ENCODE measurements at regions not wholly inside any gene's neighbourhood (a gene's known extent, or its start where the extent isn't known, plus 50 kb on each side); places are given as distances from the start of the nearest gene placed in this dataset.
"Not testable (repeated sequence)": the region's sequence is repeated elsewhere in the genome, so short reads cannot be mapped to it uniquely, and the experiment has no call there.

DNA sequence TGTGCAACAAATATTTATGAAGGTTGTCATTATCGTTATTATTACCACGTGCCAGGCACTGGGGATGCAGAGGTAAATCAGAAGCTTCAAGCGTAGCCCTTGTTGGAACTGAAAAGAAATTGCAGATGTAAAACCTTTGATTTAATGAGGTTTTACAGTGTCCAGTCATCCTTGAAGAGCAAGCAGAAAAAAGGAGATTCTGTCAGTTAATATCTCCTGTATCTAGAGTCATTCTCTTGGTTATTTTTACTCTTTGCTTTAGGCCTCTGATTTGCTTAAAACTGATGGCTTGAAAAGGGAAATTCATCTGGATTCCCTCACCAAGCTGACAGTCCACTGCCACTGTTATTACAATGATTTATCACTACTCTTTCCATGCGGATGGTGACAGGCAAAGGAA lies 179.3 kb downstream of the GALC start:
- DNase-seq, result no peak

GRCh38 chr14:87813211-87813610 lies 179.8 kb downstream of the GALC start:
- DNase-seq, result no peak

GRCh38 chr14:87811246-87811645 lies 181.7 kb downstream of the GALC start:
- DNase-seq, result no peak

DNA sequence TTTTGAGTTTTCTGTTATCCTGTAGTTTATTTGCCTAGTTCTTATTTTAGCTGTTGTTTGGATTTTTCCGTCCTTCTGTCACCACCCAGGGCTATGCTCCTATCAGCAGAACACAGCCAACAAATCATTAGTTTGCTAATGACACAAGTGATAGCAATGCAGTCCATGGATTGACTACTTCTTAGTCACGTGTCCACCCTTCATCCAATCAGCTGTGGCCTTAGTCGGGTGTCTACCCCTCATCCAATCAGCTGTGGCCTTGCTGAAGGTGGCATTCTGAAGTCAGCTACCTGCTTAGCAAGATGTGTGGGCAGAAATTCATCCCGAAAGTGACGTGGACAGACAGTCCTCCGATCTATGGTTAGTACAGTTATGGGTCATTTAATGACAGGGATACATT lies 182.3 kb downstream of the GALC start:
- DNase-seq, result no peak

DNA sequence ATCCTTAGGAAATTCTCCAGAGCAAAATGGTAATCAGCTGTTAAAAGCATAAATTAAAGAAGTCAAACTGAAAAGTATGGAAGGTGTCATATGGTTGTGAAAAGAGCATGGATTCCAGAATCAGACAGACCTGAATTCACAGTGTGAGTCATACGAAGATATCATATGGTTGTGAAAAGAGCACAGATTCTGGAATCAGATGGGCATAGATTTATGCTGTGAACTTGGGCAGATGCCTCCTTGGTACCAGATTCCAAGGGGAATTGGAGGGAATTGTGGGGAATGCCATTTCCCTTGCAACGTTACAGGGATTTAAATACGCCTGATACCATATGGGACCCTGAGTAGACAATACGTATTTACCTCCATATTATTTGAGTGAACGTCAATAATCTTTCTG lies 183.7 kb downstream of the GALC start:
- DNase-seq, result no peak

- DNase-seq, result no peak
These were observed 187.7 kb downstream of the GALC start for GRCh38 chr14:87805315-87805723.

GRCh38 chr14:87800216-87800615 lies 192.8 kb downstream of the GALC start:
- DNase-seq, result no peak

GRCh38 chr14:87799400-87799799 lies 193.6 kb downstream of the GALC start:
- DNase-seq, result no peak

DNA sequence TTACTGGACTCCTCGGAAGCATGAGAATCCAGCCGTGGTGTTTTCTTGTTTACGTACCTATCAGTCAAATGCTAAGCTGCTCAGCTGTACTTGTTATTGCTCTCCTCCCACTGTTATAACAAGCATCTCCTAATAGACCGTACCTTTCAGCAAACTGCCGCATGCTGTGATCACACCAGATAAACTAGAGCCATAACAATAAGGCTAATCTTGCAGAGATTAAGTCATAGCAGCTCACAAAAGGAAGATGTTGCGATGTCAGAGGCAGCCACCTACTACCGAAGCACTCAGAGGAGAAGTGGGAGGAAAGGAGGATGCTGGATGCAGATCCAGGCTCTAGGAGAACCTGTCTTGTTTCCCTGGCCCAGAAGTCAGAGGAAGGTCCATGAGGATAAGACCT lies 196.0 kb downstream of the GALC start:
- peak; percentile 56 for DNase-seq

DNA sequence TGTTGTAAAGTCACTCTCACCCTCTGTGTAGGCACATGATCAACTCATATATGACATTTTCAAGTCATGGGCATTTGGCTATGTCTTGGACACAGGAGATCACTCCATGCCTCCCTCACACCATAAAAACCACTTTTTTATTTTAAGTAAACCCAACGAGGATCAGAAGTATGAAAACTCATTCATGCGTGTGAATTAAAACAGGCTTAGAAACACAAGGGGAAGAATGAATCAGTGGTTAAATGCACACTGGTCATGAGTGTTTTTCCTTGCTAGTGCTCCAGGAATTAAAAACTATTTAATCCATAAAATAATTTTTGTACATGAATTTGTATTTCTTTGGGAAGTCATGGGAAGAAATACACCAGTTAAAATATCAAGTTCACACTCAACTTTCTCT lies 198.4 kb downstream of the GALC start:
- DNase-seq, result no peak

DNA sequence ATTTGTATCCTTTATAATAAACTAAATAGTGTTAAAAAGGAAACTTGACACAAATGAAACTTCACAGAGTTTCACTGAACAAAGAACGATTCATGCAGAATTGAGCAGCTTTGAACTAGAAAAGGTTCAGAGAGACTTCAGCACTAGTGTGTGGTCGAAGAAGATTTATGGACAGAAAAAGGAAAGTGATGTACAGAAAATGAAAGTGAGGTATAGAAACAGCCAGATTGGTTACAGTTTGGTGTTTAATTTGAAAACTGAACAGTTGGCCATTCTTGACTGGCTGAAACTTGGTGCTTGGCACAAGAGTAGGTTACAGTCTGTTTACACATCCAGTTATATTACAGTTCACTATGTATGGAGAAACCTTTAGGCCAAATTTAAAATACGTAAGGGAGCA lies 207.1 kb downstream of the GALC start:
- no peak for DNase-seq

- no peak for DNase-seq
These were observed 208.6 kb downstream of the GALC start for GRCh38 chr14:87784386-87784785.

GRCh38 chr14:87783071-87783470 lies 209.9 kb downstream of the GALC start:
- no peak for DNase-seq

GRCh38 chr14:87772854-87773253 lies 220.1 kb downstream of the GALC start:
- DNase-seq, result no peak

DNA sequence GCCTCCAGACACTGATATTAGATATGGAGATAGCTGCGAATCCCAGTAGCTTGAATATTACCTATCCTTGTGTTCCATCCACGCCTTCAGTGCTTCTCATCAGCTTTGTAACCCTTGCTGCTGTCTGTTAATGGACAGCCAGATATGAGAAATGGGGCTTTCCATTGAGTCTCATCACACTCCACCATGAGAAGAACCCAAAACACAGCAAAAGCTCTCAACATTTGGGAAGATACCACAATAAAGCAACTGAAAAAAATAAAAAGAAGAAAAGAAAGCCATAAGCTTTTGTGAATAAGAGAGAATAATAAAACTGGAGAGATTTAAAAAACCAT lies 225.4 kb downstream of the GALC start:
- no peak for DNase-seq

- no peak for DNase-seq
These were observed 234.1 kb downstream of the GALC start for GRCh38 chr14:87758876-87759275.

DNA sequence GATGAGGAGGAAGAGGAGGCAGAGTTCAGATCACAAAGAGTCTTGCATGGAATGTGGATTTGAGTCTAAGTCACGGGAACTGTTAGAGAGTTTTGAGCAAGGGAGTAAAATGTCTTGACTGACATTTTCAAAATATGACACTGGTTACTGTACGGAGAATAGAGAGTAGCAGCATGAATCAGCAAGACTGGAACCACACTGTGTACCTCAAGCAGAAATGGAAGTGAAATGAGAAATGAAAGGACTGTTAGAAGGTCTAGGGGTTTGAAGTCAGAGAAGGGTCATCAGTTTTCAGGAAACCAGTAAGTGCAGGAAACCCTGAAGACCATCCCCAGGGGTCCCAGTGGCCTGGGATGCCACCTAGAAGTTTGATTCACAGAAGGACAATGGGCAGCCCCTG lies 236.3 kb downstream of the GALC start:
- no peak for DNase-seq

DNA sequence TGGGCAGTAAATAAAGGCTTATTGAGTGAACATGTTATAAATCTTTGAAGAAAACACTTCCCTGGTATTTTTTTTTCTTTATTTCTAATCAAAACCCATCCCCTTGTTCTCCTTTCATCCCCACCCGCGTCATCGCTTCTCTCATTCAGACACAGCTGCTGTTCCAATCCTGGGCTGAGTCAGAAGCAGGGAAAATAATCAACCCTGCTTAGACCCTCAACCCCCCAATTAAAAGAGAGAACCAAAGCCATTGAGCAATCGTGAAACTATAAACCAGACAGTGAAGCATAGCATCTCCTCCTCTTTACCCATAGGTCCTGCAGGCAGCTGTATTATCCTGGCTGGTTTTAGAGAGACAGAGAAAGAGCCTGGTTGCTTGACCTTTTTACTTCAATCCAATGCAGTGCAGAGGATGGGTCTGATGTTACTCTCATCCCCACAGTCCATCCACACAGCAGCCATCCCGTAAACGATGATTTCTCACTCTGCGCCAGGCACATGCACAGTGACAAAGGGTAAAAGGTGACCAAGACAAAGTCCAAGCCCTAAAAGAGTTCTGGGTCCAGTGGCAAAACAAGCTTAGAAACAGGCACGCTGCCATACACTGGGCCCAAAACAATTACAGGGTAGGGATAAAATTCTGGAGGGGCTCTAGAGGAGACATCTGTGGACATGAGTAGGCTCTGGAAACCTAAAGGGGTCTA lies 238.3 kb downstream of the GALC start:
- DNase-seq, result no peak

GRCh38 chr14:87748558-87748957 lies 244.4 kb downstream of the GALC start:
- no peak for DNase-seq

DNA sequence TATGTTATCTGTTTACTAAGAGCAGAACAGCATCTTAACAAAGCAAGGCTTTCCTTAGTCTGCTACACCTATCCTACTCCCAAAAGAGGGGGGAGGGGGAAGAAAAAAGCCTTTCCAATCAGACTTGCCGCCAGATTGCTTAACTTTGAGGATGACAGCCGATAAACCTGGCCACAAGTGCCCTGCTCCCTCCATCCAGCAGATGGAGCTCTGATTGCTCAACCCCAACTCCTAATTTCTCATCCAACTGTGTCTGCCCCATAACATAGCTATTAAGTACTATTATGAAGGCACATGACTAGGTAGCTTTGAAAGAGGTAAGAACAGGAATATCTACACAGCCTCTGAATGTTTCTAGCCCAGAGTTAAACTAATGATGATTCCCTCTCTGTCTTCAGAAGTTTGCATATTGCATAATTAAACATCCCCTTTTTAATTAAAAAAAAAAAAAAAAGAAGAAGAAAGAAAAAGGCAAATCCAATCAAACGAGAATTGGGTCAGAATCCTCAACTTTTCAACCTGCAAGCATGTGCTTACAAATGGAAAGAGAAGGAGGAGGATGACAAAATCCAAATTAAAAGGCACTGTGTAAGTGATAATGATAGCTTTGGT lies 247.4 kb downstream of the GALC start:
- peak; percentile 1 for DNase-seq

DNA sequence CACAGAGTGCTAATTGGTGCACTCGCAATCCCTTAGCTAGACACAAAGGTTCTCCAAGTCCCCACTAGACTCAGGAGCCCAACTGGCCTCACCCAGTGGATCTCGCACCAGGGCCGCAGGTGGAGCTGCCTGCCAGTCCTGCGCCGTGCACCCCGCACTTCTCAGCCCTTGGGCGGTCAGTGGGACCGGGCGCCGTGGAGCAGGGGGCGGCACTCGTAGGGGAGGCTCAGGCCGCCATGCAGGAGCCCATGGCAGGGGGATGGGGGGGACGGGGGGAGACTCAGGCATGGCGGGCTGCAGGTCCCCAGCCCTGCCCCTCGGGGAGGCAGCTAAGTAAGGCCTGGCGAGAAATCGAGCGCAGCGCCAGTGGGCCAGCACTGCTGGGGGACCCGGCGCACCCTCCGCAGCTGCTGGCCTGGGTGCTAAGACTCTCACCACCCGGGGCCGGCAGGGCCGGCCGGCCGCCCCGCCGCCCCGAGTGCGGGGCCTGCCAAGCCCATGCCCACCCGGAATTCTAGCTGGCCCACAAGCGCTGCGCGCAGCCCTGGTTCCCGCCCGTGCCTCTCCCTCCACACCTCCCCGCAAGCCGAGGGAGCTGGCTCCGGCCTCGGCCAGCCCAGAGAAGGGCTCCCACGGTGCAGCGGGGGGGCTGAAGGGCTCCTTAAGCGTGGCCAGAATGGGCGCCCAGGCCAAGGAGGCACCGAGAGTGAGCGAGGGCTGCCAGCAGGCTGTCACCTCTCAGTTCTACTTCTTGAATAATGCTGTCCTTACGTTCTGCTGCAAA lies 258.2 kb downstream of the GALC start:
- not testable (repeated sequence) for DNase-seq

GRCh38 chr14:87733115-87733514 lies 259.9 kb downstream of the GALC start:
- DNase-seq, result not testable (repeated sequence)

DNA sequence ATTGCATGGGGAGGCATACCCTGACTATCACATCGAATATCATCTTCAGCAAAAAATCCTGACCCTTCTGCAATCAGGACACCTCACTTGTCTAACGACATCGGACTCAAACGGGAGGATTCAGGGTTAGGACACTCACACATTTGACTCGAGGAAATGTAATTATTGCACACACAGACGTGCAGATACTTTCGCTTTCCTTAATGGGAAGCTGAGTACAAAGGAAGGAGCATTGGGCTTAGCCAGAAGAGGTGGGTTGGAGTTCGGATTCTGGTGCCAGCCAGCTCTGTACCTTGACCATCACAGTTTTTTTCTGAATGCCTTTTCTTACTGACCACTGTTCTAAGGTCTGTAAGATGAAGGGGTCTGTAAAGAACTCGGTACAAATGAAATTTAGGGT lies 260.4 kb downstream of the GALC start:
- DNase-seq, result no peak

- DNase-seq, result no peak
These were observed 267.7 kb downstream of the GALC start for GRCh38 chr14:87725318-87725717.

All from NCI-H146 (cell line).